GM21528 (cell line): ENCODE measurements at regions not wholly inside any gene's neighbourhood (a gene's known extent, or its start where the extent isn't known, plus 50 kb on each side); places are given as distances from the start of the nearest gene placed in this dataset.

Experiments
- ATAC-seq: cut with Tn5 transposase; IDR thresholded peaks from one replicate; pipeline ENCODE4 v1.9.1; 2021; ENCODE audit warnings: mild to moderate bottlenecking, moderate library complexity; ENCODE audit not compliant: unreplicated experiment, low FRiP score

- no peak for ATAC-seq
Measured at GRCh38 chr12:24307716-24308335, 358.4 kb upstream of the SOX5 start.

- ATAC-seq: no peak
Measured at GRCh38 chr12:24307153-24307552, 357.7 kb upstream of the SOX5 start.

GRCh38 chr12:24306001-24306400 lies 356.5 kb upstream of the SOX5 start:
- ATAC-seq: no peak

- no peak for ATAC-seq
Measured at GRCh38 chr12:24304285-24304684, 354.8 kb upstream of the SOX5 start.

GRCh38 chr12:24302708-24303107 lies 353.2 kb upstream of the SOX5 start:
- ATAC-seq: no peak

- ATAC-seq: no peak
Measured at GRCh38 chr12:24297516-24297915, 348.0 kb upstream of the SOX5 start.

GRCh38 chr12:24293549-24293948 lies 344.1 kb upstream of the SOX5 start:
- no peak for ATAC-seq

GRCh38 chr12:24287963-24288362 lies 338.5 kb upstream of the SOX5 start:
- ATAC-seq: no peak

- ATAC-seq: no peak
Measured at GRCh38 chr12:24285448-24285847, 336.0 kb upstream of the SOX5 start.

GRCh38 chr12:24281341-24281740 lies 331.9 kb upstream of the SOX5 start:
- ATAC-seq: no peak

- no peak for ATAC-seq
Measured at GRCh38 chr12:24280056-24280842, 330.8 kb upstream of the SOX5 start.

- no peak for ATAC-seq
Measured at GRCh38 chr12:24278832-24279231, 329.4 kb upstream of the SOX5 start.

GRCh38 chr12:24270965-24271364 lies 321.5 kb upstream of the SOX5 start:
- no peak for ATAC-seq

GRCh38 chr12:24270464-24270863 lies 321.0 kb upstream of the SOX5 start:
- ATAC-seq: no peak

GRCh38 chr12:24268663-24269186 lies 319.3 kb upstream of the SOX5 start:
- ATAC-seq: no peak

GRCh38 chr12:24266982-24267381 lies 317.5 kb upstream of the SOX5 start:
- no peak for ATAC-seq

GRCh38 chr12:24256684-24257083 lies 307.2 kb upstream of the SOX5 start:
- ATAC-seq: no peak

- no peak for ATAC-seq
Measured at GRCh38 chr12:24255920-24256665, 306.6 kb upstream of the SOX5 start.

GRCh38 chr12:24252602-24253001 lies 303.1 kb upstream of the SOX5 start:
- no peak for ATAC-seq

- no peak for ATAC-seq
Measured at GRCh38 chr12:24246934-24247333, 297.5 kb upstream of the SOX5 start.

- no peak for ATAC-seq
Measured at GRCh38 chr12:24246376-24246775, 296.9 kb upstream of the SOX5 start.
